HL-60 (cell line): ENCODE measurements at regions not wholly inside any gene's neighbourhood (a gene's known extent, or its start where the extent isn't known, plus 50 kb on each side); places are given as distances from the start of the nearest gene placed in this dataset.

Source experiments
- DNase-seq, 2 experiments: peaks; one replicate each; pipeline ENCODE4 v3.0.0-alpha.2; 2010 to 2020; ENCODE audit warnings: low read depth in 1 of 2, low spot score in 1 of 2
- H3K27ac ChIP-seq: fragments of 250-450 bp; sonication (Bioruptor Pico); replicated peaks from 2 replicates; pipeline ENCODE4 v1.5.1; 2020; ENCODE audit warnings: mild to moderate bottlenecking, moderate library complexity
- H3K27me3 ChIP-seq: fragments of 250-450 bp; sonication (Bioruptor Pico); 2 replicates; pipeline ENCODE4 v1.5.1; 2021; ENCODE audit warnings: mild to moderate bottlenecking, moderate library complexity; ENCODE audit not compliant: insufficient read depth, poor library complexity, severe bottlenecking
- H3K4me3 ChIP-seq: replicated peaks from 2 replicates; pipeline ENCODE4 v1.5.1; 2011; ENCODE audit warnings: mild to moderate bottlenecking, control low read depth, low read length; ENCODE audit not compliant: insufficient read depth
- GABPA ChIP-seq: IDR thresholded peaks from 2 replicates; pipeline ENCODE4 v1.6.1; 2012; ENCODE audit warnings: low read depth
- POLR2AphosphoS5 ChIP-seq: IDR thresholded peaks from 2 replicates; pipeline ENCODE4 v1.6.1; 2012; ENCODE audit warnings: low read depth
- SPI1 ChIP-seq: IDR thresholded peaks from 2 replicates; pipeline ENCODE4 v1.6.1; 2012; ENCODE audit warnings: low read depth, mild to moderate bottlenecking, borderline replicate concordance
- TF ChIP-seq, protein P1 (sequence below): IDR thresholded peaks from 2 replicates; pipeline ENCODE4 v1.6.1; 2012; ENCODE audit warnings: low read depth; ENCODE audit not compliant: insufficient replicate concordance
- TF ChIP-seq, protein P2 (sequence below): IDR thresholded peaks from one replicate; pipeline ENCODE4 v1.5.1; 2011; ENCODE audit warnings: low read length, control low read depth, inconsistent platforms; ENCODE audit not compliant: insufficient read depth

DNA sequence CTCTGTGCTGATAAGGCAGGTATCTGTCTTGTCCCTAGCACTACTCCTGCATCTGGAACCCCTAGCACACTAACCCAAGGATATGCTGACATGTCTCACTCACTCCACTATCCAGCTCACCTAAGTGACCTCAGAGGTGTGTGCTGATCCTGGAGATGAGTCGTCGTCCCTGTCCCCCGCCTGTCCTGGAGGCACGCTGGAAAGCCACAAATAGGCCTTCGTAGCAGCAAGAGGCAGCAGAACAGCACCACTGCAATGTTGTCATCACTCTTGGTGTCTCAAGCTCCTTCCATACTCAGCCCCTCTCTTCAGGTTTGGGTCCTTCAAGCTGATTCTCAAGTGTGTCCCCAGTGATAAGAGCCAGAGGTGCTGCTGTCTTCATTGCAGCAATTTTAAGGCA lies 73.0 kb upstream of the ITGA6 start:
- no peak for TF ChIP-seq POLR2AphosphoS5
- no peak for TF ChIP-seq SPI1
- TF ChIP-seq, protein P1, sequence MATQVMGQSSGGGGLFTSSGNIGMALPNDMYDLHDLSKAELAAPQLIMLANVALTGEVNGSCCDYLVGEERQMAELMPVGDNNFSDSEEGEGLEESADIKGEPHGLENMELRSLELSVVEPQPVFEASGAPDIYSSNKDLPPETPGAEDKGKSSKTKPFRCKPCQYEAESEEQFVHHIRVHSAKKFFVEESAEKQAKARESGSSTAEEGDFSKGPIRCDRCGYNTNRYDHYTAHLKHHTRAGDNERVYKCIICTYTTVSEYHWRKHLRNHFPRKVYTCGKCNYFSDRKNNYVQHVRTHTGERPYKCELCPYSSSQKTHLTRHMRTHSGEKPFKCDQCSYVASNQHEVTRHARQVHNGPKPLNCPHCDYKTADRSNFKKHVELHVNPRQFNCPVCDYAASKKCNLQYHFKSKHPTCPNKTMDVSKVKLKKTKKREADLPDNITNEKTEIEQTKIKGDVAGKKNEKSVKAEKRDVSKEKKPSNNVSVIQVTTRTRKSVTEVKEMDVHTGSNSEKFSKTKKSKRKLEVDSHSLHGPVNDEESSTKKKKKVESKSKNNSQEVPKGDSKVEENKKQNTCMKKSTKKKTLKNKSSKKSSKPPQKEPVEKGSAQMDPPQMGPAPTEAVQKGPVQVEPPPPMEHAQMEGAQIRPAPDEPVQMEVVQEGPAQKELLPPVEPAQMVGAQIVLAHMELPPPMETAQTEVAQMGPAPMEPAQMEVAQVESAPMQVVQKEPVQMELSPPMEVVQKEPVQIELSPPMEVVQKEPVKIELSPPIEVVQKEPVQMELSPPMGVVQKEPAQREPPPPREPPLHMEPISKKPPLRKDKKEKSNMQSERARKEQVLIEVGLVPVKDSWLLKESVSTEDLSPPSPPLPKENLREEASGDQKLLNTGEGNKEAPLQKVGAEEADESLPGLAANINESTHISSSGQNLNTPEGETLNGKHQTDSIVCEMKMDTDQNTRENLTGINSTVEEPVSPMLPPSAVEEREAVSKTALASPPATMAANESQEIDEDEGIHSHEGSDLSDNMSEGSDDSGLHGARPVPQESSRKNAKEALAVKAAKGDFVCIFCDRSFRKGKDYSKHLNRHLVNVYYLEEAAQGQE = no peak
- TF ChIP-seq, protein P2, sequence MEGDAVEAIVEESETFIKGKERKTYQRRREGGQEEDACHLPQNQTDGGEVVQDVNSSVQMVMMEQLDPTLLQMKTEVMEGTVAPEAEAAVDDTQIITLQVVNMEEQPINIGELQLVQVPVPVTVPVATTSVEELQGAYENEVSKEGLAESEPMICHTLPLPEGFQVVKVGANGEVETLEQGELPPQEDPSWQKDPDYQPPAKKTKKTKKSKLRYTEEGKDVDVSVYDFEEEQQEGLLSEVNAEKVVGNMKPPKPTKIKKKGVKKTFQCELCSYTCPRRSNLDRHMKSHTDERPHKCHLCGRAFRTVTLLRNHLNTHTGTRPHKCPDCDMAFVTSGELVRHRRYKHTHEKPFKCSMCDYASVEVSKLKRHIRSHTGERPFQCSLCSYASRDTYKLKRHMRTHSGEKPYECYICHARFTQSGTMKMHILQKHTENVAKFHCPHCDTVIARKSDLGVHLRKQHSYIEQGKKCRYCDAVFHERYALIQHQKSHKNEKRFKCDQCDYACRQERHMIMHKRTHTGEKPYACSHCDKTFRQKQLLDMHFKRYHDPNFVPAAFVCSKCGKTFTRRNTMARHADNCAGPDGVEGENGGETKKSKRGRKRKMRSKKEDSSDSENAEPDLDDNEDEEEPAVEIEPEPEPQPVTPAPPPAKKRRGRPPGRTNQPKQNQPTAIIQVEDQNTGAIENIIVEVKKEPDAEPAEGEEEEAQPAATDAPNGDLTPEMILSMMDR = no peak
- no peak for TF ChIP-seq GABPA

DNA sequence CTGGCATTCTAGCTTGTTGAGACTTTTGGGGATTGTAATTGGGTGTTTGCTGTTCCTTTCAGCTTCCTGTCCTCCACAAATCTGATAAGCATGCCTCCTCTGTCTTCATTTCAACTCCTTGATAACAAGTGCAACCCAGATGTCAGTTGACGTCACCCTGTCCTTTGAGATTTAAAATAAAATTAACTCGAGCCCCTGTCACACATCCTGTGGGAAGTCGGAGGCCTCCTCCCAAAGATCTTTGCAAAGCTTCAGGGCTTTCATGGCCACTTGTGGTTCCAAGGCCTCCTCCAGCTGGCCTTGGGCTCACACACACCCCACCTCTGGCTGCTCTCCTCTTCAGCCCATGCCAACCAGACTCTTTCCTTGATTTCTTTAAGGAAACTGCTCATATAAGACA lies 69.9 kb upstream of the ITGA6 start:
- TF ChIP-seq GABPA (no peak), SPI1 (no peak), POLR2AphosphoS5 (no peak)
- TF ChIP-seq, protein P1 = no peak
- TF ChIP-seq, protein P2 = no peak
- Histone ChIP-seq H3K27ac (no peak overlapping the region), H3K27me3 (no peaks in the 10 kb centered on the region), H3K4me3 (no peak overlapping the region)
- no peak for DNase-seq

More for the DNA sequence above, 73.0 kb upstream of the ITGA6 start:
- H3K4me3 ChIP-seq = no peak overlapping the region
- H3K27me3 ChIP-seq = no peaks in the 10 kb centered on the region
- DNase-seq = no peak
- H3K27ac ChIP-seq = no peak overlapping the region

DNA sequence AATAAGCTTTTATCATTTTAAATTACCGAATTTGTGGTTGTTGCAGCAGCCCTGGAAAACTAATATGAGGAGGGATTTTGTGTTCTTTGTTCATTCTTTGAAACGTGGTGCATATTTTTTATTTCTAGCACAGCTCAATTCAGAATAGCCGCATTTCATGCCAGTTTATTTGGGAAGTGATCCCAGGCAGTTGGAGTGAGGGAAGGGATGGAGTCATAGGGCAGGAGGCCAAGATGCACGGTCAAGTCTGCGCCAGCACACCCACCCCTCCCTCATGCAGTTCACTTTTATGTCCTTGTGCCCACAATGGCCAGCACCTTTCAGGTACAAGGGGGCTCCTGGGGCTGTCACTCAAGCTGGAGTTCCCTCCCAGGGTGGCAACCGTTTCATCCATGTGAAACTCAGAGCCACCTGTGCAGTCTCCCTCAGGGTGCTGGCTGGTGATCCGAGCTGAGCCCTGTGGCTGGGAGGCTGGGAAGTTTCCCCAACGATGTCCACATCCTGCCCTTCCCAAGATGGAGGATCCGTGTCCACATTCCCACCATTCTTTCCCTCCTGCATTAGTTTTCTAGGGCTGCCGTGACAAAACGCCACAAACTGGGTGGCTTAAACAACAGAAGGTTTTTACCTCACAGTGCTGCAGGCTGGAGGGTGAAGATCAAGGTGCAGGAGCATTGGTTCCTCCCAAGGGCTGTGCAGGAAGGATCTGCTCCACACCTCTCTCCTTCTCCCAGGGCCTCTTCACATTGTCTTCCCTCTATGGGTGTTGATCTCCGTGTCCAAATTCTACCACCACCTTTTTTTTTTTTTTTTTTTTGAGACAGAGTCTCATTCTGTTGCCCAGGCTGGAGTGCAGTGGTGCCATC lies 68.5 kb upstream of the ITGA6 start:
- TF ChIP-seq, protein P1 = no peak
- TF ChIP-seq SPI1 = no peak
- TF ChIP-seq, protein P2 = no peak
- TF ChIP-seq GABPA = no peak
- TF ChIP-seq POLR2AphosphoS5 = no peak
- Histone ChIP-seq H3K27ac (no peak overlapping the region), H3K27me3 (no peaks in the 10 kb centered on the region), H3K4me3 (no peak overlapping the region)
- DNase-seq = no peak
